H9 (cell line): ENCODE measurements at regions not wholly inside any gene's neighbourhood (a gene's known extent, or its start where the extent isn't known, plus 50 kb on each side); places are given as distances from the start of the nearest gene placed in this dataset.

Experiments
- DNase-seq: peaks from one replicate; pipeline ENCODE4 v3.0.0-alpha.2; 2017
- H2AFZ ChIP-seq: one replicate; pipeline ENCODE4 v1.6.1; 2013; ENCODE audit warnings: mild to moderate bottlenecking, low read length, control low read depth, moderate library complexity
- H2AK5ac ChIP-seq: 2 replicates; pipeline ENCODE4 v1.6.1; 2013; ENCODE audit warnings: low read length, control low read depth, mixed read lengths; ENCODE audit not compliant: insufficient read length
- H2BK120ac ChIP-seq: one replicate; pipeline ENCODE4 v1.6.1; 2013; ENCODE audit warnings: low read depth, mild to moderate bottlenecking, low read length, control low read depth, inconsistent platforms; ENCODE audit not compliant: poor library complexity, severe bottlenecking
- H2BK12ac ChIP-seq: 2 replicates; pipeline ENCODE4 v1.6.1; 2013; ENCODE audit warnings: low read length, control low read depth, mixed read lengths, low read depth; ENCODE audit not compliant: insufficient read length
- H2BK15ac ChIP-seq: 2 replicates; pipeline ENCODE4 v1.6.1; 2013; ENCODE audit warnings: low read depth, low read length, control low read depth
- H2BK20ac ChIP-seq: one replicate; pipeline ENCODE4 v1.6.1; 2013; ENCODE audit warnings: low read depth, mild to moderate bottlenecking, low read length, control low read depth, inconsistent platforms; ENCODE audit not compliant: poor library complexity, severe bottlenecking
- H2BK5ac ChIP-seq: 2 replicates; pipeline ENCODE4 v1.6.1; 2013; ENCODE audit warnings: low read length, control low read depth, mixed read lengths; ENCODE audit not compliant: insufficient read length
- H3K14ac ChIP-seq: 2 replicates; pipeline ENCODE4 v1.6.1; 2013; ENCODE audit warnings: low read length, control low read depth; ENCODE audit not compliant: insufficient read depth
- H3K18ac ChIP-seq: 2 replicates; pipeline ENCODE4 v1.6.1; 2013; ENCODE audit warnings: low read depth, mild to moderate bottlenecking, mixed read lengths, low read length, control low read depth; ENCODE audit not compliant: insufficient read length
- H3K23ac ChIP-seq: 2 replicates; pipeline ENCODE4 v1.6.1; 2013; ENCODE audit warnings: low read length, control low read depth, mixed read lengths, low read depth; ENCODE audit not compliant: insufficient read length
- H3K23me2 ChIP-seq: 2 replicates; pipeline ENCODE4 v1.6.1; 2013; ENCODE audit warnings: low read depth, mild to moderate bottlenecking, mixed read lengths, low read length, control low read depth; ENCODE audit not compliant: insufficient read length, poor library complexity, severe bottlenecking
- H3K27ac ChIP-seq: 2 replicates; pipeline ENCODE4 v1.5.1; 2013; ENCODE audit warnings: low read length, control low read depth, mixed read lengths, low read depth; ENCODE audit not compliant: insufficient read length
- H3K27me3 ChIP-seq: 2 replicates; pipeline ENCODE4 v1.6.1; 2013; ENCODE audit warnings: low read length, control low read depth, inconsistent platforms; ENCODE audit not compliant: insufficient read depth
- H3K4ac ChIP-seq: 2 replicates; pipeline ENCODE4 v1.6.1; 2013; ENCODE audit warnings: low read depth, mild to moderate bottlenecking, control low read depth, inconsistent platforms, low read length, moderate library complexity
- H3K4me1 ChIP-seq: 2 replicates; pipeline ENCODE4 v1.6.1; 2013; ENCODE audit warnings: low read length, control low read depth, inconsistent platforms; ENCODE audit not compliant: insufficient read depth
- H3K4me2 ChIP-seq: 2 replicates; pipeline ENCODE4 v1.6.1; 2013; ENCODE audit warnings: low read length, control low read depth, mixed read lengths; ENCODE audit not compliant: insufficient read length, insufficient read depth
- H3K56ac ChIP-seq: 2 replicates; pipeline ENCODE4 v1.6.1; 2013; ENCODE audit warnings: low read depth, mild to moderate bottlenecking, mixed read lengths, low read length, control low read depth; ENCODE audit not compliant: insufficient read length
- H3K79me1 ChIP-seq: 2 replicates; pipeline ENCODE4 v1.6.1; 2013; ENCODE audit warnings: low read depth, mild to moderate bottlenecking, moderate library complexity, low read length, control low read depth, inconsistent platforms; ENCODE audit not compliant: insufficient read depth, poor library complexity, severe bottlenecking
- H3K79me2 ChIP-seq: 2 replicates; pipeline ENCODE4 v1.6.1; 2013; ENCODE audit warnings: low read length, control low read depth, inconsistent platforms; ENCODE audit not compliant: insufficient read depth
- H3K9ac ChIP-seq: 2 replicates; pipeline ENCODE4 v1.6.1; 2013; ENCODE audit warnings: low read length, control low read depth, mixed read lengths; ENCODE audit not compliant: insufficient read length; ENCODE audit errors: extremely low read depth
- H3K9me3 ChIP-seq: one replicate; pipeline ENCODE4 v1.6.1; 2013; ENCODE audit warnings: low read depth, low read length, inconsistent platforms; ENCODE audit not compliant: control insufficient read depth
- H3T11ph ChIP-seq: one replicate; pipeline ENCODE4 v1.6.1; 2013; ENCODE audit warnings: mild to moderate bottlenecking, low read length, control low read depth, inconsistent platforms
- H4K20me1 ChIP-seq: one replicate; pipeline ENCODE4 v1.6.1; 2013; ENCODE audit not compliant: control insufficient read depth, insufficient read length, insufficient read depth
- H4K5ac ChIP-seq: 2 replicates; pipeline ENCODE4 v1.6.1; 2013; ENCODE audit warnings: low read depth, mild to moderate bottlenecking, mixed read lengths, low read length, control low read depth; ENCODE audit not compliant: insufficient read length
- H4K8ac ChIP-seq: replicated peaks from 2 replicates; pipeline ENCODE4 v1.6.1; 2013; ENCODE audit warnings: low read length, control low read depth, mixed read lengths, low read depth; ENCODE audit not compliant: insufficient read length
- H4K91ac ChIP-seq: 2 replicates; pipeline ENCODE4 v1.6.1; 2013; ENCODE audit warnings: low read depth, mild to moderate bottlenecking, moderate library complexity, mixed read lengths, low read length, control low read depth; ENCODE audit not compliant: insufficient read length
- H3K27ac Mint-ChIP-seq, 3 experiments: 2 replicates in 2 of 3; 3 replicates in 1 of 3; pipeline ENCODE4 v1.8.0; 2020 to 2021; ENCODE audit warnings: mixed read lengths in 3 of 3, mild to moderate bottlenecking in 1 of 3, moderate library complexity in 1 of 3
- H3K27me3 Mint-ChIP-seq: 2 replicates; pipeline ENCODE4 v1.8.0; 2021; ENCODE audit warnings: low read depth, mild to moderate bottlenecking, moderate library complexity, mixed read lengths
- H3K36me3 Mint-ChIP-seq, 3 experiments: 2 replicates in 2 of 3; 3 replicates in 1 of 3; pipeline ENCODE4 v1.8.0; 2020 to 2021; ENCODE audit warnings: low read depth in 3 of 3, mixed read lengths in 3 of 3; ENCODE audit not compliant: insufficient read depth in 1 of 3
- H3K4me1 Mint-ChIP-seq, 2 experiments: 2 replicates each; pipeline ENCODE4 v1.8.0; 2020; ENCODE audit warnings: mixed read lengths in 2 of 2
- H3K4me3 Mint-ChIP-seq, 2 experiments: 2 replicates in 1 of 2; 3 replicates in 1 of 2; pipeline ENCODE4 v1.8.0; 2020 to 2021; ENCODE audit warnings: mild to moderate bottlenecking in 2 of 2, mixed read lengths in 2 of 2, moderate library complexity in 1 of 2
- H3K9me3 Mint-ChIP-seq, 2 experiments: 2 replicates in 1 of 2; 3 replicates in 1 of 2; pipeline ENCODE4 v1.8.0; 2020; ENCODE audit warnings: mild to moderate bottlenecking in 2 of 2, mixed read lengths in 2 of 2, moderate library complexity in 1 of 2
- WGBS: extraction: QIAGEN DNeasy Blood & Tissue Kit; methylation state at CpG from one replicate; pipeline ENCODE4 v1.1.7; 2013; ENCODE audit warnings: missing lambda C conversion rate, low lambda C conversion rate, mixed read lengths; ENCODE audit not compliant: insufficient read length; ENCODE audit errors: extremely low coverage; 5-methylcytosine and 5-hydroxymethylcytosine counted together
- TF ChIP-seq, protein P1 (sequence below): fragments of 200-600 bp; sonication (generic); conservative IDR thresholded peaks from 3 replicates; pipeline ENCODE4 v1.8.0; 2021; ENCODE audit warnings: antibody characterized with exemption, mild to moderate bottlenecking

DNA sequence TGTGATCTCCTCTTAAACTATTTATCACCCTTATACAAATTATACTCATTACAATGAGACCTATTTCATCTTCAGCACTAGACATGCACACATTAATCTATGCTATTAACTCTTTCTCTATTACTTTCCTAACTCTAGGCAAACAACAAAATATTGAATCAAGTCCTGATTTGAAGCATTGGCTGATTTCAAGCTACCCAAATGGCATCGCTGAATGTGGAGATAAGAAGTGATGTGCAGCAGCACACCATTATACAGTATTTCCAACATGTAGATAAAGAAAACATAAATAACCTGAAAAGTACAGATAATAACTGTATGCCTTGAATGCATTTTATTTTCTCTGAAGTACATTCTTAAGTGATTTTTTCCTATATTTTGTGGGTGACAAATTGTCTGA lies 268.6 kb upstream of the GULP1 start:
- no peak overlapping the region for H4K8ac ChIP-seq
- no peak overlapping the region for H3K27ac ChIP-seq
- Mint-ChIP-seq H3K36me3 (peaks cover 32 to 50% (median 33%) of the 10 kb centered on the region in 3 experiments), H3K4me1 (peaks cover 19 to 21% of the 10 kb centered on the region in 2 experiments), H3K4me3 (no peak overlapping the region), H3K27me3 (no peaks in the 10 kb centered on the region), H3K9me3 (peaks cover 40 to 43% of the 10 kb centered on the region in 2 experiments), H3K27ac (no peak overlapping the region)
- H2BK20ac ChIP-seq: no peak overlapping the region
- no peak overlapping the region for H3K56ac ChIP-seq
- TF ChIP-seq, protein P1, sequence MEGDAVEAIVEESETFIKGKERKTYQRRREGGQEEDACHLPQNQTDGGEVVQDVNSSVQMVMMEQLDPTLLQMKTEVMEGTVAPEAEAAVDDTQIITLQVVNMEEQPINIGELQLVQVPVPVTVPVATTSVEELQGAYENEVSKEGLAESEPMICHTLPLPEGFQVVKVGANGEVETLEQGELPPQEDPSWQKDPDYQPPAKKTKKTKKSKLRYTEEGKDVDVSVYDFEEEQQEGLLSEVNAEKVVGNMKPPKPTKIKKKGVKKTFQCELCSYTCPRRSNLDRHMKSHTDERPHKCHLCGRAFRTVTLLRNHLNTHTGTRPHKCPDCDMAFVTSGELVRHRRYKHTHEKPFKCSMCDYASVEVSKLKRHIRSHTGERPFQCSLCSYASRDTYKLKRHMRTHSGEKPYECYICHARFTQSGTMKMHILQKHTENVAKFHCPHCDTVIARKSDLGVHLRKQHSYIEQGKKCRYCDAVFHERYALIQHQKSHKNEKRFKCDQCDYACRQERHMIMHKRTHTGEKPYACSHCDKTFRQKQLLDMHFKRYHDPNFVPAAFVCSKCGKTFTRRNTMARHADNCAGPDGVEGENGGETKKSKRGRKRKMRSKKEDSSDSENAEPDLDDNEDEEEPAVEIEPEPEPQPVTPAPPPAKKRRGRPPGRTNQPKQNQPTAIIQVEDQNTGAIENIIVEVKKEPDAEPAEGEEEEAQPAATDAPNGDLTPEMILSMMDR: no peak
- WGBS: no CpG with 5 or more reads among the region's 1 CpG
- H3T11ph ChIP-seq: no peak overlapping the region
- no peak overlapping the region for H2AFZ ChIP-seq
- H4K91ac ChIP-seq: no peak overlapping the region
- no peaks in the 10 kb centered on the region for H3K79me1 ChIP-seq
- no peak overlapping the region for H2BK120ac ChIP-seq
- DNase-seq: no peak
- no peak overlapping the region for H2BK12ac ChIP-seq
- no peaks in the 10 kb centered on the region for H3K27me3 ChIP-seq
- no peaks in the 10 kb centered on the region for H3K4me1 ChIP-seq
- no peaks in the 10 kb centered on the region for H4K20me1 ChIP-seq
- H2AK5ac ChIP-seq: no peak overlapping the region
- no peaks in the 10 kb centered on the region for H3K23me2 ChIP-seq
- H3K4ac ChIP-seq: no peak overlapping the region
- H3K14ac ChIP-seq: no peak overlapping the region
- H2BK5ac ChIP-seq: no peak overlapping the region
- H3K9ac ChIP-seq: no peak overlapping the region
- H3K4me2 ChIP-seq: no peak overlapping the region
- H3K23ac ChIP-seq: no peak overlapping the region
- H3K79me2 ChIP-seq: no peaks in the 10 kb centered on the region
- no peak overlapping the region for H3K18ac ChIP-seq
- no peak overlapping the region for H4K5ac ChIP-seq
- H3K9me3 ChIP-seq: peaks cover 15% of the 10 kb centered on the region
- H2BK15ac ChIP-seq: no peak overlapping the region
